Eye (tissue), 1 donor: ENCODE measurements at regions not wholly inside any gene's neighbourhood (a gene's known extent, or its start where the extent isn't known, plus 50 kb on each side); places are given as distances from the start of the nearest gene placed in this dataset.
"Not testable (repeated sequence)": the region's sequence is repeated elsewhere in the genome, so short reads cannot be mapped to it uniquely, and the experiment has no call there.

ENCODE experiments used
- DNase-seq: peaks from one replicate; pipeline ENCODE4 v3.0.0-alpha.2; 2015

DNA sequence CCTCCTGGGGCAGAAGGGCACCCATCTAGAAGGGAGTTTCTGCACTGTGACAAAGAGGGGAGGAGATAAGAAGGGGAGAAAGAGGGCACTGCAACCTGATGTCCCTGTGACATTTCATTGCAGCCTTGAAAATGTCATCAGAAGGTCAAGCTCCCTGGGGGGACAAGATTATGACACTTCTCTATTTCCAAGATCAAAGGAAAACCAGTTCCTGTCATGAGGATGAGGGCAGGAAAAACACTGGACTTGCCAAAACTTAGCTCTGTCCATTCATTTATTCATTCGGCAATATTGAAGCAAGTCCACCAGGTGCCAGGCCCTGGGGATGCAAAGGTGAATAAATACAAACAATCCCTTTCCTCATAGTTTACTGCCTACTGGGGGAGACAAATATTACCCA lies 138.4 kb upstream of the CDKN3 start:
- DNase-seq = no peak

DNA sequence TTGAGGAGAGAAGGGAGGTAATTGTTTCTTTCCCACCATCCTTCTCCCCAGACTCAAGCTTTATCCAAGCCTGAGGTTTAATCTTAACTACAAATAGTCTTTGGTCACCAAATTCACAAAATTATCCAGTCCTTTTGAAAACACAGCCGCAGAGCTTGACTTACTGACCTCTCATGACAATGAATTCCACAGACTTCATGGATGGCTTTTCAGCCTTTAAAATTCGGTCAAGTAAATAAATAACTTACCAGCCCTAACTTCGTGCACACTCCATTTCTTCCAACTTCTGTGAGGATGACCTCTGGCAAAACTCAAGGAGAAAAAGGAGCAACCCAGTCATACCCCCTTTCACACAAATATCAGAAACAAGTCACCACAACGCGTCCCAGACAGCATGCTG lies 137.0 kb upstream of the CDKN3 start:
- DNase-seq = no peak

DNA sequence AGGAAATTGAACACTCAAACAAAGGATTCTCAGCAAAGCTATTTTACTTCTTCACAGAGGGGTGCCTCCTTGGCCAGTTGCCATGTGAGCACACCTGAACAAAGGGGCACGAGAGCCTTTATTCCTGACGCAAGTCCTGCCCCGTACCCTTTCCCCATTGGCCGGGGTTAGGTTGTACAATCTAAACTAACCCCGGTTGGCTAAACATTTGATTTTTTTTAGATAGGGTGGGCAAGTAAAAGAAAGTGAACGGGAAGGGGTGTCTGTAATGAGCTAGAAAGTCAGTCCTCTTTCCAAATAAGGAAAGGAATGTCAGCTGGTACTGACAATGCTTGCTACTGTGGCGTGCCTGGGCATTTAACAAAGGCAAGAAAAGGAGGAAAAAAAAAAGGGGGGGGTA lies 135.5 kb upstream of the CDKN3 start:
- DNase-seq = no peak

DNA sequence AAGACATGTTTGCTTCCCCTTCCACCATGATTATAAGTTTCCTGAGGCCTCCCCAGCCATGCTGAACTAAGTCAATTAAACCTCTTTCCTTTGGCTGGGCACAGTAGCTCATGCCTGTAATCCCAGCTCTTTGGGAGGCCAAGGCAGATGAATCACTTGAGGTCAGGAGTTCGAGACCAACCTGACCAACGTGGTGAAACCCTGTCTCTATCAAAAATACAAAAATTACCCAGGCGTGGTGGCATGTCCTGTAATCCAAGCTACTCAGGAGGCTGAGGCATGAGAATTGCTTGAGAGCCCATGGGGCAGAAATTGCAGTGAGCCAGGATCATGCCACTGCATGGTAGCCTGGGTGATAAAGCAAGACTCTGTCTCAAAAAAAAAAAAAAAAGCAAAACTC lies 130.2 kb upstream of the CDKN3 start:
- not testable (repeated sequence) for DNase-seq

DNA sequence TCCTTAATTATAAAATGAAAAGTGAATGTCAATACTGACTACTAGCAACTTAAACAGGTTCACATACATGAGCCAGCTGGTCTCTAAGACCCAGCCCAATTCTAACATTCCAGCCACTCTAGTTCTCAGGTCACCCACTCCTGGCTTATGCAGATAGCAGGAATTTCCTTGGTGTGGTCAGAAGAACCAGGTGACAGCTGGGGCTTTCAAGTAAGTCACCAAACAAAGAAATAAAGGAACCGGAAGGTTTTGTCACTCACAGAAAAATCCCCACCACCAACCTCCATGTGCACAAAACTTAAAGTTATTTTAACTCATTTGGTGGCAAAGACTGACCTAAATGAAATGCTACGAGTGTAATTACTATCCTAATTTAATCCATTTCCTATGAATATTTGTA lies 129.6 kb upstream of the CDKN3 start:
- no peak for DNase-seq

DNA sequence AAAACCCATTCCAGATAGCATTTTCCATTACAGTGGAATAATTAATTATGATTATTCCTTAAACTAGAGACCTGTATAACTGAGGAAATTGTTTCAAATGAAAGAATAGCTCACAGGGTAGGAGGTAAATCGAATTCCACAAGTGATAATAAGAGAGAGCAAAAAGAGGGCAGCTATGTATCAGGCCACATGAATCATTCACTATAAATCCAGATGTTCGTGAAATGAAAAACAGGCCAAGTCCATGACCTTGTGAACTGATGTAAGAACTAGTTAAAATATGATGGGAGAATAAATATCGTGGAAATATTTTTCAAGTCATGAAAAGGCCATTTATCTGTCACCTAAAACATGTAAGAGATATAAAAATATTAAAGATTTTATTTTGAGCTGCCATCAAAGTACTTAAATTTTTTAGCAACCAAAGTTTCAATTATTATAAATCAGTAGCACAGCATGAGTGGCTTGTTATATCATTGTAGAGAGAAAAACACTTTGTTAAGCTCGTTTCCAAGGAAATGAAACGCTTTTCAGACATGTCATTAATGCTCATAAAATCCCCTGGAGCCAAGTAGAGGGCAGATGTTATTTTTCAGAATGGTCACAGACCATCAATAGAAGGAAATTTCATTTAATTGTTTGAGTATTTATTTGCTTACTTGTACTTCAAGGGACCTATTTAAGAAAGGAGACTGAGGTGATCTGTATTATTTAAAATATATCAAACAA lies 120.6 kb upstream of the CDKN3 start:
- DNase-seq = no peak

DNA sequence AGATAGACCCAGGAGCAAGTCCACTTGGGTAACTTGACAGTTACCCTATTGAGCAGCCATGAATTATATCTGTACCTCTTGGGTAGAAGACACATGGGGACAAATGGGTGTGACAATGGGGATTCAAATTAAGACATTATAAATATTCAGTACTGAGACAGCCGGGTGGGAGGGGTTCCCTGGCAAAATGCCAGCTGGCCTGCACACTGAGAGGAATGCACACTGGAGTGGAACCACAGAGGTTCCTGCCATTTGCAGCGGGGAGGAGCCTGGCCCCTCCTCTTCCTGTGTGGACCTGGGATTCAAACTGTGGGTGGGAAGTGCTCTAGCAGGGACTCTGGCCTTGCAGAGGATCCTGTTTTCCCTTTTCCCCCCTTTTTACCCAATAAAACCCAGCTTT lies 118.7 kb upstream of the CDKN3 start:
- no peak for DNase-seq

DNA sequence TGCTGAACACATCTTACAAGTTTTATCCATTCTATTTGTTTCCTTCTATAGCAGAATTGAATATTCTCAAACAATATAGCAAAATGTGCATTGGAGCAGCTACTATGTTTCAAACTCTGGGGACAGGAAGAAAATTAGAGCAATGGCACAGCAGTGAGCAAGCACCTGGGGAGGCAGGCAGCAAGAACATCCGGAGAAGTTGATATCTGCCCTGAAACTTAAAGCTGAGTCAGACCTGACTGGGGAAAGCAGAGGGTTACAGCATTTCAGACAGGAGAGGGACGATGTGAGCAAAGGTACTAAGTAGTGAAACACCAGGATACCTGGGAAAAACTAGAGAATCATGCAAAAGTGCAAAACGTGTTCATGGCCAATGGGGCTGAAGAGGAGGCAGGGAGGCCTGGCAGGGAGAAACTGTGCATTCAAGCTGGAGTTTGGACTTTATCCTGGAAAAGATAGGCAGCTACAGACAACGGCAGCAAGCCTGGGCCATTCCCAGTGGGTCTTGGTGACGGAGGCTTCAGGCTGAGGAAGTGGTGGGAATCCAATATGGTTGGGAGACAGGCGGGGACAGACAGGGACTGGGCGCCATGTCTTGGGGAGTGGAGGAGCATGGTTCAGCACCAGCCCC lies 118.0 kb upstream of the CDKN3 start:
- DNase-seq = no peak

DNA sequence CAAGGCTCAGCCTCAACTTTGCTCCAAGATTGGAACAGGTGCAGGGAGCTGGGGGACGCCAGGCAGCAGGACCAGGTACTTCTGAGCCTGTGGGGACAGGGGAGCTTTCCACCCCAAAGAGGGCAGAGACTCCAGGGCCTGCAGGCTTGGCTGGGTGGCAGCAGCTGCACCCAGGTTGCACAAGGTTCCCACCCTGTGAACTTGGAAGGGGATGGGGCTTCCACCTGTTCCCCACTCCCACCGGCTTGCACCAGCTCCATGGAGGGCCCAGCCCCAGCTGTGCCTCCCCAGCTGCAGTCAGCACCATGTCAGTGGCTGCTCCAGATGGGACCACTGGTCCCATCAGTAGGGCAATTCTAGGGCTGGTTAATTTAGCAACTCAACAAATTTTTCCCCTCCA lies 114.0 kb upstream of the CDKN3 start:
- no peak for DNase-seq

DNA sequence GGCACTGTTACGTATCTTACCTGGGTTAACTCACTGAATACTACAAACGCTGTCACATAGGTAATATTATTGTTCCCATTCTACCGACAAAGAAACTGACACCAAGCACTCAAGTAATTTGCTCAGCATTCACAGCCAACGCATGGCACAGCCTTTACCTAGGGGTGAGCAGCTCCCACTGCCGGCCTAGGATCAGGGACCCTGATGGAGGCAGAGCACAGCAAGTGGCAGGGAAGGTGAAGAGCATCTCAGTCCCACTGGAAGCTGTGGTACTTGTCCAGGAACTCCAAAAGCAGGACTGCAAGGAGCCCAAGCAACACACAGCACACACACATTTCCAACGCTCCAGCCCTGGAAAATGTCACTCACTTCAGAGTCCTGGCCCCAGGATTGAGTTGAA lies 111.8 kb upstream of the CDKN3 start:
- no peak for DNase-seq

DNA sequence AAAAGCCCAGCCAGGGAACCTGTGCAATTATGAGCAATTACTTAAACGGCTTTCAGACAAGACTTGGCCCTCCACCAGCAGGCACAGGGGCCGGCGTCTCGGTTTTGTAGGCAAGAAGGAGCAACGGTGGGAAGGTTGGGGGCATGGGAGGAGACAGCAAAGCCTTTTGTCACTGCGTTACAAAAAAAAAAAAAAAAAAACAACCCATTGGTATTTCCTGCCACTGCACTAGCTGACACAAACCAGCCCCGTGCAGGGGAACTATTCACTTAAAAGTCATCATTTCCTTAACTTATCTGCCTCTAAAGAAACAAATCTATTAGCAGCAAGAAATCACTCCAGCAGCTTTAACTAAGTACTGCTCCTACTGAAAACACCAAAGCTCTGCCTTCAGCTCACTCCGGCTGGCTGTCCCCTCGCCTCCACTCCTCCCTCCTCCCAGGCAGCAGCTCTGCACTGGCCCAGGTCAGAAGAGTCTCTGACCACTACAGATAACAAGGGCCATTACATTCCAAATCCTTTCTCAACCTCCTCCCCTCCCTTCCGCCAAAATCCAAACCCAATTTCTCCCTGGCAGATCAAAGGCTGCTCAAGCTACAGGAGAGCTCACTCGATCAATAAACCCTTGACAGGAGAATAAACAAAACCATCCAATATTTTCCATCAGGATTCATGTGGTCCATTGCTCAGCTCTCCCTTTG lies 105.2 kb upstream of the CDKN3 start:
- peak; percentile 71 for DNase-seq

DNA sequence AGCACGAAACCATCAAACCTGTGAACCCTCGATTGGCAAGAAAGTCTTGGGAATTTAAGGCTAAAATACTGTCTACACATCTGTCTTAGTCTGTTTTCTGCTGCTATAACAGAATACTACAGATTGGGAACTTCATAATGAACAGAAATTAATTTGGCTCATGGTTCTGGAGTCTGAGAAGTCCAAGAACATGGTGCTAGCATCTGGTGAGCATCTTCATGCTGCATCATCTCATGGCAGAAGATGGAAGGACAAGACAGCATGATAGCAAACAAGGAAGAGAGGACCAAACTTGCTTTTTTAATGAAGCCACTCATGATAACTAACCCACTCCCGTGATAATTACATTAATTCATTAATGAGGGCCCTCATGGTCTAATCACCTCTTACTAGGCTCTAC lies 102.0 kb upstream of the CDKN3 start:
- no peak for DNase-seq

DNA sequence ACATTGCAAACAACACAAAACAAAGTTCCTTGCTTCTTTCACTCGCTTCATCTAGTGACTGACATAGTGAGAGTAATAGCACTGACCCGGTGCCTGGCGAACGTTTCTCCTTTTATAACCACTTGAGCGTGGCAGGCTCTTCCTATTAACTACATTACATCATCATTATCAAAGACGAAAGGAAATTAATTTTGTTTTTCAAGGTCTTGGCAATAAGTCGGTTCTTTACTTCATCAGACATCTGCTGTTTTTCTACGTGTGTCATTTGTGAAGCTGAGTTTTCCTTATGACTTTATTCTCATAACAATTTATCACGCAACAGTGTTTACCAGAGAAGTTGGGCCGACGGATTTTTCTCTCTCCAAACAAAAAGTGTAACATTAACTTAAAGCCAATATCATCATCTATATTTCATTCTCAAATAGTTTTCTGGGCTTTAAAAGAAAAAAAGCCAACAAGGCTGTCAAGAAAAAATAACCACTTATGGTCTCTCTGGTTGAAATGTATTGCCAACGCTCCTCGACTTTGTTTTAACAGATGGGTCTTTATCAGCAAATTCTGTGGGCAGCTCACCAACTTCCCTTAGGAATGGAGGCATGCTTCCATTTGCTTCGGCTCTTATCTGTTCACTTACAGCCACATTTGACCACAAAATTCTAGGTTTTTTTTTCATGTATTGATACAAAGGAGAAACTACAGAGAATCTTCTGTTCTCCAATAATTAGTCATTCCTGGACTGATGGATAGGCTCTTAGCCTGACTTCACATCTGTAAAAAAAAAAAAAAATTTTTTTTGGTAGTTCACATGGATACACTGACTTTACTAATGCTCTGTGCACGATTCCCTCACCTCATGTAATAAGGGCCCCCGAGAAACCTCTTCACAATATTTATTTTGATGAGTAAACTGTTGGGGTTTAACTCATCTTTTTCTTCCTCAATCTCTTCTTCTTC lies 97.1 kb upstream of the CDKN3 start:
- peak; percentile 43 for DNase-seq

DNA sequence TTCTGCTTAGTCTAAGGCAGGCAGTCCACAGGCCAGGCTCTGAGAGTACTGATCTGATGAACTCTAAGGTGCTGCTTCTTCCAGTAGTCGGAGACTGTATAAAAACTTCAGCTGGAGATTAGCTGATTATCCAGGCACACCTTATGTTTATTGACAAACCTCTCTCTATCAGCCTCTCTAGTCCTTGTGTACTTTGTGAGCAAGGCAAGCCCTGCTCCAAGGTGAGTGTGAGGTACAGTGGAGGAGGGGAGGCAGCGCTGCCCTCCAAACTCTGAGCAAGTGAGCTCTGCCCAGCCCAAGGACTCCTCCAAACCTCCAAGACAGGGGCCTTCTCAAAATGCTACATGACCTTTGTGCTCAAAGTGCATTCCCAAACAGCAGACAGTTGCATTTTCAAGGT lies 95.9 kb upstream of the CDKN3 start:
- no peak for DNase-seq

DNA sequence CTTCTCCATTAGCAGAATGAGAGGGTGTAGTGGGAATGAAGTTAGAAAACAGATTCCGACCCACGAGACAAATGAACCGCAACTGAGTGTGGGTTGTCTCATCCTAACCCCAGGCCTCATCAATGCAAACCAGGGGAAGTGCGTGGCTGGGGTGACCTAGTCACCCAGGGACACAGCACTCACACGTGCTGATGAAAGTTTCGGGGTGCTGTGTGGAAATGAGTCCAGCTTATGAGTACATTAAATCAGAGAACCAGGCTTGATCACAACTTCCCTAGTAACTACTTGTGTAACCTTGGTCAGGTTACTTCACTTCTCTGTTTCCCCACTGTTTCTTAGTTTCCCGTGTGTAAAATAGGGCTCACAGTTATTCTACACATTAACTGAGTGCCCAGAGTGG lies 95.4 kb upstream of the CDKN3 start:
- DNase-seq = no peak

DNA sequence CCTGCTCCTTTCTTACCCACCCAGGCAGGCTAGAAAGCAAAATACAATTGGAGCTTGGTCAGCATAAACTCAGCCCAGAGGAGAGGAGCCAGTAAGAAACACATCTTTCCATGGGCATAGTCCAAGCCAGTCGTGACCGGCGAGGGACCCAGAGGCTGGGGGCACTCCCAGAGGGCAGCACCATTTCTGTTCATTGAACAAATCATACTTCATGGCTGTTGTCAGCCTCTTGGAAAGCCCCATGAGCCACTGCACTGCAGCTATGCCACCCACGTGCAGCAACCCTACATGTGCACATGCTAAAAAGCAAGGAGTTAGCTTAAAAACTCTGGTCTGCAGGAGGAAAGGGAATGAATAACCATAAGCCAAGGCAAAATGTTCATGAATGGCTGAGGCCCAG lies 90.0 kb upstream of the CDKN3 start:
- no peak for DNase-seq

DNA sequence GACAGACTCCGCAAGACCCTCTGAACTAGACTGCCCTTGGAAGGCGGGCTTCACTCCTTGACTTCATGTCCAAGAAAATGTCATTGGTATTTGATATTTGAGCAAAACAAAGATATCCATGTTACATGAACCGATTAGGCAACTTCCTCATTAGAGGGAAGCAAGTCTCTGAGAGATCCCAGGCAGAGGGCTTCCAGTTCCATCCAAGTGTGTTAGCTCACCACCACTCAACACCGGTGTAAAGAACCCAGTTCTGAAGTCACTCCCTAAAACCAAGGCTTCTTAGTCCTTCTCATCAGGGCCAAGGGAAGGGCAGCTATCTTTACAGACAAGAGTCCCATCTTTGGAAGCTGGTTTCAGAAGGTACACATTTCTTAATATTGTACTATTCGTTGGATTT lies 87.2 kb upstream of the CDKN3 start:
- no peak for DNase-seq

DNA sequence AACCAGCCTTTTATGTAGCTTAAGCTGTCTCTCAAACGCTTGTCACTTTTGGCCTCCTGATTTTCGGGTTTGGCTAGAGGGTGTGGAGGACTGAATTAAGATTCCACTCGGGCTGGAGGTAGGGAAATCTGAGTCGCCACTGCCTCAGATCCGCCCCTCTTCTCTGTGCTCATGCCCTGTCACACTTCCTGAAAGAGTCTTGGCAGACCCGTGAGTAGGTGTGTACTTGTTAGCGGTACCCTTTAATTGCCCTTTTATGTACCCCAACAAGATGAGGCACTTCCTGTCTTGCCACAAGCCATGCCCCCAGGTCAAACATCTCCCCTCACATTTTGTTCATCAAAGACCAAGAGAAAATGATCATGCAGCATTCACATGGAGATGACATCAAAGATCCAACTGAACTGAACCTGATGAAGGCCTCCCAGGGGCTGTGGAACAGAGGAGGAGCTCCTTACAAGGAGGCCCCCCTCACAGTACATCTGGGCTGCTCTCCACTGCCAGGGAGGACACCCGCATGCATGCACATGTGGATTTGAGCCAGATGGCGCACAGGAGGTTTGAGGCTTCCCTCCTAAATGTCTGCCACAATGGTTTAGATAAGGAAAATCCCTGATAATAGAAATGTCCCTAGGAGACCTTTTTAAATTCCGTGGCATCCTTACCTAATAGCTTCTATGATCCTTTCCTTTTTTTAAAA lies 86.5 kb upstream of the CDKN3 start:
- no peak for DNase-seq

DNA sequence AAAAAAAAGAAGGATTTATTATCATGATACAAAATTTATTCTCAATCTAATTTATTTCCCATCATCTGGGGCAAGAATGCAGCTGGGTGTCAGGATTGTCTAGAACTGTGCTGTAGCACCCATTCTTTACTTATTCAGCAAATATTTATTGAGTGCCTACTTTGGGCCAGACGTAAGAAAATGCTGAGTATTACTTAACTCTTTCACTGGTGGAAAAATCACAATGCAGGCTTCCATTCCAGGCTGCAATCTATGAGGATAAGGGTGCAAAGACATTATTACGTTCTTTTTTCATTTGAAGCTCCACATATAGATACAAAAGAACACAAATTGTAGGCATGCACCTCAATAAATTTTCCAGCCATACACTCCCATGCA lies 86.0 kb upstream of the CDKN3 start:
- DNase-seq = no peak

DNA sequence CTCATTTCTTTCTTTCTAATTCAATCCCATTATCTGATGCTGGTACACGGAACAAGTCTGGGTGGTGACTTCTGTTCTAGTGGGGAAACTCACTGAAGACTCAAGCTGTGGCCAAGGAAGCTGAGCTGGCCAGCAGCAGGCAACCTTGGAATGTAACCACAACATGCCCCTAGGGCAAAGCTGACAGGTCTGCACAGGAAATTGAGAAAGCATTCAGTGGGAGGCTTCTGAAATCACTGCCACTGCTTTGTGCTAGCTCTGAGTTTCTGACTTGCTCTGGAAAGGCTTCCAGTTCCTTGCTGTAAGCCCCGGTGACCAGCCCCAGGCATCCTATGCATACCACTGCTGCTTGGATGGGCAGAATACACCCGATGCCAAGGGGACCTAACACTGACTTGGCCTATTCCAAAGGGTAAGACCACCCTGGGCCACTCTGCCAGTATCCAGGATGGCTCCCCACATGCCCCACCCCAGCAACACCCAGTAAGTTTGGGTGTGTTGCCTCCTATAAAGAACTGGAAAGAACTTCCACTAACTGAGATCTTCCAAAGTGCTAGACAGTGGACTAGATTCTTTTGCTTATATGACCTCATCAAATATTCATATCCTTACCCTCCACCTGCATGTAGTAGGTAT lies 84.5 kb upstream of the CDKN3 start:
- no peak for DNase-seq

DNA sequence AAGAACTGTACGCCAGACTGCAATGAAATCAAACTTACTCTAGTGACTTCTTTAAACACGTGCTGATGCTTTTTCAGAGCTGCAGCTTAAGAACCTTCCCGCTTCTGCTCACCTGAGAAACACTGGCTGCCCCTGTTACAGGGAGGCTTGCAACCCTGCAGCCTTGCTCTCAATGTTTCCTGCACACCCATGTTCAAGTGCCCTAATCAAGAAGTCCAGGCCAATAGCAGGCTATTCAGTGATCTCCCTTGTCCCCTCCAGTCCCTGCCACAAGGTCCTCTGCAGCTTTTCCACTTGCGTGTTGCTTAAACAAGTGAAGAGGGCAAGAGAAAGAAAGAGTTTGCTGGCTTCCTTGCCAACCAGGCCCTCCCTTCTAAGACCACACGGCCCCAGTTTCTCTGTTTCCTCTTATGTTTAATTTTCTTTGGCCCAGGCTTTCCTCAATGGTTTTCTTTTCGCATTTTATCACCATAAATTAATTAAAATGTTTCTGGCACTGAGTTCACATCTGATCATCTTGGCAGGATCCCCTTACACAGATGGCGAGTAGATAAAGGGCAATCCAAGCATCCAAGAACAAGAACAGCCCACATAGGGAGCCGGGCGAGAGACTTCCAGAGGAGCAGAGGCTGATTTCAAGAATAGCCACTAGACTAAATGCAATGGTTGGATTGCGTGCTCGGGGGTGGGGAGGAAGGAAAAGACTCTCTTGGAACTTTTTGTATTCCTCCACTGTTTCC lies 82.3 kb upstream of the CDKN3 start:
- peak; percentile 35 for DNase-seq
